ENCODE measurements at regions not wholly inside any gene's neighbourhood (a gene's known extent, or its start where the extent isn't known, plus 50 kb on each side); places are given as distances from the start of the nearest gene placed in this dataset.

- no peak for TF ChIP-seq EZH2 (IDR thresholded peaks at IDR 0.05; ENCODE audit: insufficient read depth, poor library complexity, severe bottlenecking)
- TF ChIP-seq EZH2phosphoT487 (IDR thresholded peaks at IDR 0.05; ENCODE audit: insufficient read depth, low read depth) = no peak
Measured at GRCh38 chr10:4150676-4151075, 365.7 kb upstream of the KLF6 start.
